NCI-H460 (cell line): ENCODE measurements at regions not wholly inside any gene's neighbourhood (a gene's known extent, or its start where the extent isn't known, plus 50 kb on each side); places are given as distances from the start of the nearest gene placed in this dataset.

Source experiments
- DNase-seq: peaks from one replicate; pipeline ENCODE4 v3.0.0-alpha.2; 2016; ENCODE audit warnings: low read depth; ENCODE audit errors: extremely low read depth

- no peak for DNase-seq
Measured at GRCh38 chr6:14187406-14187805, 69.8 kb downstream of the CD83 start.

GRCh38 chr6:14189074-14189473 is 71.5 kb downstream of the CD83 start:
- no peak for DNase-seq

GRCh38 chr6:14190191-14190928 is 72.8 kb downstream of the CD83 start:
- no peak for DNase-seq

- DNase-seq, result no peak
Measured at GRCh38 chr6:14190929-14191224, 73.3 kb downstream of the CD83 start.

GRCh38 chr6:14191761-14192160 is 74.2 kb downstream of the CD83 start:
- DNase-seq, result no peak

- no peak for DNase-seq
Measured at GRCh38 chr6:14192216-14192788, 74.7 kb downstream of the CD83 start.

- DNase-seq, result no peak
Measured at GRCh38 chr6:14193524-14193923, 76.0 kb downstream of the CD83 start.

GRCh38 chr6:14194483-14194882 is 76.9 kb downstream of the CD83 start:
- no peak for DNase-seq

- DNase-seq, result no peak
Measured at GRCh38 chr6:14194976-14195375, 77.4 kb downstream of the CD83 start.

- no peak for DNase-seq
Measured at GRCh38 chr6:14196026-14196425, 78.5 kb downstream of the CD83 start.

- no peak for DNase-seq
Measured at GRCh38 chr6:14197118-14197517, 79.5 kb downstream of the CD83 start.

GRCh38 chr6:14200047-14200446 is 82.5 kb downstream of the CD83 start:
- no peak for DNase-seq

GRCh38 chr6:14202947-14203346 is 85.4 kb downstream of the CD83 start:
- no peak for DNase-seq

- no peak for DNase-seq
Measured at GRCh38 chr6:14206391-14206790, 88.8 kb downstream of the CD83 start.

- no peak for DNase-seq
Measured at GRCh38 chr6:14207448-14207847, 89.9 kb downstream of the CD83 start.

- no peak for DNase-seq
Measured at GRCh38 chr6:14209000-14209399, 91.4 kb downstream of the CD83 start.

GRCh38 chr6:14210077-14210476 is 92.5 kb downstream of the CD83 start:
- no peak for DNase-seq

GRCh38 chr6:14210663-14211561 is 93.3 kb downstream of the CD83 start:
- peak; percentile 82 for DNase-seq

GRCh38 chr6:14211562-14211942 is 94.0 kb downstream of the CD83 start:
- DNase-seq, result no peak

GRCh38 chr6:14212020-14212419 is 94.4 kb downstream of the CD83 start:
- DNase-seq, result no peak

- DNase-seq, result no peak
Measured at GRCh38 chr6:14212632-14213031, 95.1 kb downstream of the CD83 start.
